HG02571 (cell line): ENCODE measurements at regions not wholly inside any gene's neighbourhood (a gene's known extent, or its start where the extent isn't known, plus 50 kb on each side); places are given as distances from the start of the nearest gene placed in this dataset.

Experiments used
- ATAC-seq: cut with Tn5 transposase; IDR thresholded peaks from one replicate; pipeline ENCODE4 v1.9.1; 2021; ENCODE audit warnings: mild to moderate bottlenecking, moderate library complexity; ENCODE audit not compliant: unreplicated experiment

DNA sequence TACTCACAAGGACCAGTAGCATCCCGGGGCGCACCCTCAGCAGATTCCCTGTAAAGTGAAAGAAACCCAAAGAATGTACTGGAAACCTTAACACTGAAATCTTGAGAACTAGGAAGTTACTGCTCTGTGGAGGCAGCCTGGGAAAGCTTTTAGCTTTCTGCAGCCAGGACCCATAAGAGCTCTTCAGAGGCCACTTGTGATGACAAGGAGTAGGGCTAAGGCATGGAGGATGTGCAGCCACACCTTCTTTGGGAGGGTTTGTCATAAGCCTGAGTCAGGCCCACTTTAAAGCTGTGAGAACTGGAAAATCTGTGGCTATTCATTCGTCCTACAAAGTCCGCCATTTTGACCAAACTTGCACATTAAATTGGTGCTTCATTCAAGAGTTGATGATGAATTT, 291.1 kb upstream of the TLE4 start:
- ATAC-seq, result no peak

DNA sequence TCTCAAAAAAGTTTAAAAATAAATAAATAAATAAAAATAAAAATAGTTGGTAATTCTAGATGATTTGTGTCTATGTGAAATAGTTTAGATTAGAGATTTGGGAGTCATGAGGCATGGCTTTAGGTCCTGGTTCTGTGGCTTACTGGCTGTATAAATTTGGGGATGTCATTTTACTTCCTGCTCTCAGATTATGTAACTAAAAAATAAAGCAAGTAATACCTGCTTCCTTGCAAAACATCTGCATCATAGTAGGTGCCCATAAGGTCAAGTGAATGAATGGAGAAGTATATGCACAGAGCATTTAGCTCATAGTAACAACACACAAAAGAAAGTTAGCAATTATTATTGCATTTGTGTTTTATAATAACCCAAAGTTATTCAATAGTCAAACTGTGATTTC, 287.7 kb upstream of the TLE4 start:
- no peak for ATAC-seq

DNA sequence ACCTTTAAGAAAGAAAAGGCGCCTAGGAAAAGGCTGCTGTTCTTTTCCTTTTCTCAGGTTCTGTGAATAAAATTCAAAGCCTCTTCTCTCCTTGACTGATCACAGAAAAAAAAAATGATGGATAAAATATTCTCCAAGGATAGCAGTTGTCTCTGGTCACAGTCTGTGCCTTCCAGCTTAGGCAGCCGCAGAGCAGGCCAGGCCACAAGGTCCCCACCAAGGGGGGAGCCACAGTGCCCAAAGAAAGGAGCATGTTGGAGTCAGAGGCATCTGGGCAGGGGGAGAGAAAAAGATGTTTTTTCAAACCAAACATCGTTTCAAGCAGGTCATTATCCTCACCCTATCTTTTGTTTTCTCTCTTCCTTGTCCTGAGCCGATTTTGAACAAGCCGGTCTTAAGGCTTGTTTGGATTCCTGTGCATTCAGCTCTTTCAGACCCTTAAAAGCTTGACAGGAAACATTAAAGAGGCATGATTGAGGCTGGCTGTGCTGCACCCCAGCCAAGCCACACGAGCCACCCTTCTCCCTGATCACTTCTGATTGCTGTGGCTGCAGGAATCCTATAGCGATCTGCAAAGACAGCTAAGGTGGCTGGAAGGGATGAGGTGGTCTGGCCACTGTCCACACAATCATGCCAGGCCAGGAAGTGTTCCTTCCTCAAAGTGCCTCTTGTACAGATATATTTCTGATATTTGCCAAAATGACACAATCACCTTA, 284.6 kb upstream of the TLE4 start:
- no peak for ATAC-seq

DNA sequence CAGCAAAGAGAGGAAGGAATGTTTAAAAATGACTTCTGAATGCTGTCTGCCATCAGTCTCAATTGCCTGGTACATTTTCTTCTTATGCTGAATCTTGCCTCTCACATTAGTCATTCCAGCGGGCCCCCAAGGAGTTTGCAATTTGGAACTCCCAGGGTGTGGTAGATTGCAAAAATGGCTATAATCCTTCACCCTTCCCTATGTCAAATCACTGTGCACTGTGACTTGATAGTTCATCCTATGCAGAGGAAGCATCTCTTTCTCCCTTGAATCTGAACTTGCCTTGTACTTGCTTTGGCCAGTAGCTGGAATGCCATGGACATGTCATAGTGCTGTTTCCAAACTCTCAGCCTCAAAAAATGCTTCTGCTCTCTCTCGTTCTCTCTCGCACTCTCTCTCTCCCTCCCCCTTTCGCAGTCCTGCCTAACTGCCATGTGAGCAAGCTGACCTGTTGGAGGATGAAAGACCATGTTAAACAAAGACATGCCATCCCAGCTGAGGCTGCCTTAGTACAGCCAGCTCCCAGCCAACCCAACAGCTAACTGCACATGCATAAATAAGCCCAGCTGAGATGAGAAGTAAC, 284.0 kb upstream of the TLE4 start:
- no peak for ATAC-seq

DNA sequence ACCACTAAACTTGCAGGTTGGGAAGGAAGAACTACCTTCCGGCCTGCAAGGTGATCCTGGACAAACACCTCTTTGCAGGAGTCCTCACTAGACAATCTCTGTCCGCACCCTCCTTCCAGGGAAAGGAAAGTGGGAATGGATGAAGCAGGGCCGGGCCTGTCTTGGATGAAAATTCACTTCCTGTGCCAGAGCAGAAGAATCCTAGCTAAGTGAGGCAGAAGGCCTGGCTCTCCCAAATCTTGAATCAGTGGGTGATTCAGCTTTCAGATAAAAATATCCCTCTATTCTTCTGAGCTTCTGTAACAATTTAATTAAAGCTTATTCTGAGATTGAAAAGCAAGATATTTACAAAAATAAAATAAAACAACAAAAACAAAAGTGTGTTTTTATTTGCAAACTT, 281.9 kb upstream of the TLE4 start:
- no peak for ATAC-seq

DNA sequence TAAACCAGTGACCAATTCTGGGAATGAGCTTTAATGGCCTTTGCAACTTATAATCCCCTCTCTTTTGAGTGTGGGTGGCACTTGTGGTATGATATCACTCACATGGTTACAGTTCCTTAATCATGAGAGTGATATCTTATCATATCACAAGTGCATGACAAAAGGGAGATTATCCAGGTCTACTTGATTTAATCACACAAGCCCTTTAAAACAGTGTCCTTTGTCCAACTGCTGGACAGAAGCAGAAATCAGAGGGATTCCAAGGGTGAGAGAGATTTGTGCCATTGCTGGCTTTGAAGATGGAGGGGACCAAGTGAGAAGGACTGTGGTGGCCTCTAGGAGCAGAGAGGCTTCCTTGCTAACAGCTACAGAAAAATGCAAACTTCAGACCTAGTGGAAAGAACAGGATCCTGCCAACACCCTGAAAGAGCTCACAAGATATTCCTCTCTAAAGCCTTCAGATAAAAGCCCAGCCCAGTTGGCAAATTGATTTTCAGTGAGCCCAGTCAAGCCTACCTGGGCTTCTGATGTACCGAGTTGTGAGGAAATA, 279.0 kb upstream of the TLE4 start:
- no peak for ATAC-seq

DNA sequence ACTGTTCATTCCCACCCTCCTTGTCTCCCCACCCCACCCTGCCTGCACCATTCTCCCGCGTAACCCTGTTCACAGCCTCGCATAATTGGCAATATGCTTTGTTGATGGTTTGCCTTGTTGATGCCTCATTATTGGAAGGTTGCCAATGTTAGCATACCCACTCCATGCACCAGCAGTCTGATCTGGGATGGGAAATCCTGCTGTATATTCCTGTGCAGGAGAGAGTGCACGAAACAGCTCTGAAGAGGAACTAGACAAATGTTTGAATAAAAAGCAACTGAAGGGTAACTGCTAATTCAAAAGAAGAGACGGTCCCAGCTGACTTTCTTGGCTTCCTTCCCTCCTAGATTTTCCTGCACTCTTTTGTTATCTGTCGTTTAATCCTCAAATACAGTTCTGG, 271.7 kb upstream of the TLE4 start:
- no peak for ATAC-seq

DNA sequence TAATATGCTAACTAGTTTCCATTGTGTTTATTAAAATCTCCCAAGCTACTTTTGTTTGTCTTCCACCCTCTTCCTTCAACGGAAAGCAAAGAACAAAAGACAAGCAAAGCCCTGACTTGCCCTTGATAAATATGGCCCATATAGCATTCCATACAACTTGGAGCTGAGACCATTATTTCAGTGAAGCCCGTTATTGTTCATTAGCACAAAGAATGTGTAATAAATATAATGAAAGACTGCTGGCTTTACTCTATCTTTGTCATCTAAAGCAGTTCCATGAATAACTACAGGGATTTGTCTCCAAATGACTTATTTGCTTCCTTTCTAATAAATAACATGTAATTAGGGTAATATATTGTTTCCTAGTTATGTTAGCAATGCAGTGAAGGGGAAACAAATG, 270.7 kb upstream of the TLE4 start:
- no peak for ATAC-seq

DNA sequence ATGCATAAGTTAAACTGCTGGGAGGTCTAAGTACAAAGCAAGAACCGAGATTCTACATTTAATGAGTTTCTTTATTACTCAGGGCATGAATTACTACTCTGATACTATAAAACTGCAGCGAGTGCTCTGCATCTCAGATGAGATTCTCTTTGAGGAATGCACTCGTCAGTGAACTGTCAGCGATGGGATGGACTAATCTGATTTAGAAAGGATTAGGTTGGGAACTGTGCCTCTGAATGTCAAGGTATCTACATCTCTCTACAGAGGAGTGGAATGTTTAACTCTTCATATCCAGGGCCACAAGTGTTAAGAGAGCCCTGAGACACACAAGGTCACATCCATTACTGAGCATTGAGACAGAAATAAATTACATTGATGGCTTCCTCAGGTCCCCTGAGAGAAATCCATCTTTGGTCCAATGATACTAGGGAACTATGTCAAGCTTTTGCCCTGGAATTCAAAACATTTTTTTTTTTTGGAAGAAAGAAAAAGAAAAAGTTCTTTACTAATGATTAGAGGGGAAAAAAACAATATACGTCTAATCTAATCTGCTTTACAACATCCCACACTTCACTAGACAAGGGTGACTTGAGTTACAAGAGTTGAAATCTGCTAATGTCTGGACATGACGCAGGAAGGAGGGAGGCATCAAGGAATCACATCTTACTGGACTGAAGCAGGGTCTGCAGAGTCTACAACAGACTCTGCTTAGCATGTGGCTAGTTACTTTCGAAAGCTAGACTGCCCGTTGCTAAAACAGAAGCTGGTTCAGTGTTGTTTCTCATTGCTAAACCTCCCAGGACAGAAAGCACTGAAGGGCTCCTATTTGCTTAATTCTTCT, 270.0 kb upstream of the TLE4 start:
- ATAC-seq, result no peak

DNA sequence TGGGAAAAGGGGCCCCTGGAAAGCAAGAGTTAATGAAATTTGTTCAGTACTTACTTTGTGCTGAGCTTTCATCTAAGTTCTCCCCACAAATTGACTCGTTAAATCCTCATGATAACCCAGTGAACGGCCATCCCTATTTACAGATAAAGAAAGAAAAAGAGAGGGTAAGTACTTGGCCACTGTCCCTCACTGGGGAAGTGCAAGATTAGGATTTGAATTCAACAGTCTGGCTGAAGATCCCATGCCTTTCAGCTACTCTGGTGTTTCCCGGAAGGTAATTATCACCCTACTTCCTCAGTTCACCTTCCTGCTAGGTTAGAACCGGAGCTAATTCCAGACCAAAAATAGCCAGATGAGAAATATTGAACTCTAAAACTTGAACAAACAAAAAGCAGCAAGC, 269.2 kb upstream of the TLE4 start:
- ATAC-seq, result no peak

DNA sequence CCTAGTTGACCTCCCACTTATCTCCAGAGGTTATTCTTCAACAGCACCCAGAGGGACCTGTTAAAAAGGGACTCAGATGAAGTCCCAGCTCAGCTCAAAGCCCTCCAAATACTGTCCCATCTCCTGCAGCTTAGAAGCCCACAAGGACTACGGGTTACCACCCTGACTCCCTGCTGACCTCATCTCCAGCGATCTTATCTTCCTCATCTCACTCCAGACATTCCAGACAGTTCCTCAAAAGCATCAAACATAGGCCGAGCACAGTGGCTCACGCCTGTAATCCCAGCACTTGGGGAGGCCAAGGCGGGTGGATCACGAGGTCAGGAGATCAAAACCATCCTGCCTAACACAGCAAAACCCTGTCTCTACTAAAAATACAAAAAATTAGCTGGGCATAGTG, 263.8 kb upstream of the TLE4 start:
- no peak for ATAC-seq

DNA sequence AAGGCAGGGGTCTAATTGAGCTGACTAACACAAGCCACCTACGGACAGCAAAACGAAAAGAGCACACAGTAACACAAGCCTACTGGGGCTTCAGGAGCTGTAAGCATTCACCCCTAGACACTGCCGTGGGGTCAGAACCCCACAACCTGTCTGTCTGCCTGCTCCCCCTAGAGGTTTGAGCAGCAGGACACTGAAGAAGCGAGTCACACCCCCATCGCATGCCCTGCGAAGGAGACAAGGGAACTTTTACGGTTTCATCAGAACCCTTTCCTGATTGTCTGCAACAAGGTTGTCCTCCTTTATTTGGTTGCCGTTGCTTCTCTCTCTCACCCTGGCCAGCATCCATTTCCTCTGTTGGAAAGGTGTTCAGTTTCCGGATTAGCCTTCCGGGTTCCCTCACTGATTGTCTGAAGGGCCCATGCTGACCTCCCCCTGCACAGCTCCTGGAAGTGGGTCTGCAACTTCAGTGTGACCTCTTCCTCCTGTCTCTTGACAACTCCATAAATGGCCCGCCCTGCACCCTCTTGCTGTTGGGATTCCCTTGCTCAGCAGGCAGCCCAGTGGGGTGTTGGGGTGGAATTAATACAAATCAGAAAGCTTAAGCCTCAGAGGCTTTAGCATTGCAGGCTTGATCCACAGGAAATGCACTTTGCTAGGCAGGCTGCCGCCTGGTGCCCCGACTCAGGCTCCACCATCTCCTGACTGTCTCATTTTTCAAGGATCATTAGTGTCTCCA, 258.9 kb upstream of the TLE4 start:
- no peak for ATAC-seq

DNA sequence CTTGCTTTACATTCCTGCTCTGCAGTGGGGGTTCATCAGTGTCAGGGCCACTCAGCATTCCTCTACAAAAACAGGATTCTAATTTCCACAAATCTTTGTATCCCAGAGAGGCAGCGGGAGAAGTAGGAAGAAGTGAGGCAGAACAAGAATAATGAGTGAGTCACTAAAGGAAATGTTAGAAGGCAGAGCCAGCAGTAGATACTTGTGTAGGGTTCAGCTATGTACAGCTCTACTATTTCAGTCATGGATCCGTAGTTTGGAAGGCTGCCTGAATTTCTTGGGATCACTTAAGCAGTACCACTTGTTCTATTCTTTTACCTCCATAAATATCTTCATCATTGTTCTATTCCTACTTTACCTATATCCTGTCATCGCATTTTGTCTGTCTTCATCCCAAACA, 246.3 kb upstream of the TLE4 start:
- ATAC-seq, result no peak

DNA sequence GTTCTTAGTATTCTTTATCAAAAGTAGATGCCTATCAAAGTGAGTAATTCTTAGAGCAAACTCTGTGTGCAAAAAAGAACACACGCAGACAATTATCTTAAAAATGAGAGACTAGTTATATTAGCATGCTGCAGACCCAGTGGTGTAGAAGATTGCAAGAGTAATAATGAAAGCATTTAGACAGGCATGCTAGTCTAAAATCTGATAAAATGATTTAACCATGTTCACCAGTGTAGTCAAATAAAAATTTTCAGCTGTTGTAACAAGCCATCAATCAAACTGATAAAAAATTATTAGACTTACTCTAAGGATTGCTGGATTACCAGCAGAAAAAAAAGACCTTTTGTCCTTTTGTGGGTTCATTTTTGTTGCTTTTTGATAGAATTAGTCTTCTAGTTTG, 241.9 kb upstream of the TLE4 start:
- ATAC-seq, result no peak

DNA sequence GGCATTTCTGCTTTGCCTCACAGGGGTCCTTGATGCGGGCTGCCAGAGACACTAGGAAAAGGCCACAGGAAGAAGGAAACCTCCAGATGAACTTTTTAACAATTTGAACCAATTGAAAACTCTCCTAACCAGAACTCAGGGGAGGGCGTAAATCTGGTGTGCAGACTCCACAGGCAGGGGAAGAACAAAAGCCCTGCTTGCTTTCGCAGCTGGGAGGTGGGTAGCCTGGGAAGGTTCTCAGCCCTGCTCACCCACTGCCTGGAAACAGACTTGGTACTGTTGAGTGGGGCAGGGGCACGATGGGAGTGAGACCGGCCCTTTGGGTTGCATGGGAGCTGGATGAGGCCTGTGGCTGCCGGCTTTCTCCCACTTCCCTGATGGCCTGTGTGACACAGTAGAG, 237.8 kb upstream of the TLE4 start:
- ATAC-seq, result no peak

DNA sequence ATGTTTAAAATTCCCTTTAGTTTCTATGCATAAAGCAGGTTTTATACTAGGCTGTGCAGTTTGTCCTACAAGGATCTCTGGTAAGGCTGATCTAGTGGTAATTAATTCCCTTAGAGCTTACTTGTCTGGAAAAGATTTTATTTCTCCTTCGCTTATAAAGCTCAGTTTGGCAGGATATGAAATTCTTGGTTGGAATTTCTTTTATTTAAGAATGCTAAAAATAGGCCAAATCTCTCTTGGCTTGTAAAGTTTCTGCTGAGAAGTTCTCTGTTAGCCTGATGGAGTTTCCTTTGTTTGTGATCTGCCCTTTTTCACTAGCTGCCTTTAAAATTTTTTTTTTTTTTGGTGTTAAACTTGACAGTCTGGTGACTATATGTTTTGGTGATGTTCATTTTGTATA, 237.1 kb upstream of the TLE4 start:
- ATAC-seq, result no peak

DNA sequence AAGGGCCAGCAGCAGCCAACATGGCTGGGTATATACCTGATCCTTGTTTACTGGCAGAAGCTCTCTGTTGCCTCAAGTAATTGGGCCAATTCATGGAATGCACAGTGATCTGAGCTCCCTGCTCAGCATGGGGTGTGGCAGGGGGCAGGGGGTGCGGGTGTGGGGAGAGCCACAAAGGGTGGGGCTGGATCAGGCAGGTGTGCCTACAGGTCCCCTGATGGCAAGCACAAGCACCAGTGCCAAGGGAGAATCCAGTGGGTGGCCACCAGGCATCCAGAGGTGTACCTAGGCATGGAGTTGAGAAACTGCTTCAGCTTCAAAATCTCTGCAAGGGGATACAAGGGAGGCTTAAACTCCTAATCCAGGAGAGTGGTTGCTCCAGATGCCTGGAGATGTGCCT, 235.8 kb upstream of the TLE4 start:
- ATAC-seq, result no peak

DNA sequence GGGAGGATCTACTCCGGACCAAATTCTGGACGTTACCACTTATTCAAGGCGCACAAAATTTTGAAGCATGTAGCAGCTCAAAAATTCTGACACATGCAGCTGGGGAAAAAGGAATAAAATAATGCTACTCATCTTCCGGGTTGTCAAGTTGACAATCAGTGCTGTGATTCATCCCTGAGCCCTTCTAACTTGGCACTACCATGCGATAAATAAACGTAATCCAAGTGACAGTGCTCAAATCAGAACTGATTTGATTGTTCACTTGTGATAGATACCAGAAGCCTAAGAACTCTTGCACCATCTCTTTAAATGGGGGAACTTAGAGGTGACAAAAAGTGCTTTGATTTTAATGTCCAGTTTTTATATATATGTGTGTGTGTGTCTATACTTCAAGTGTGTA, 230.2 kb upstream of the TLE4 start:
- no peak for ATAC-seq

DNA sequence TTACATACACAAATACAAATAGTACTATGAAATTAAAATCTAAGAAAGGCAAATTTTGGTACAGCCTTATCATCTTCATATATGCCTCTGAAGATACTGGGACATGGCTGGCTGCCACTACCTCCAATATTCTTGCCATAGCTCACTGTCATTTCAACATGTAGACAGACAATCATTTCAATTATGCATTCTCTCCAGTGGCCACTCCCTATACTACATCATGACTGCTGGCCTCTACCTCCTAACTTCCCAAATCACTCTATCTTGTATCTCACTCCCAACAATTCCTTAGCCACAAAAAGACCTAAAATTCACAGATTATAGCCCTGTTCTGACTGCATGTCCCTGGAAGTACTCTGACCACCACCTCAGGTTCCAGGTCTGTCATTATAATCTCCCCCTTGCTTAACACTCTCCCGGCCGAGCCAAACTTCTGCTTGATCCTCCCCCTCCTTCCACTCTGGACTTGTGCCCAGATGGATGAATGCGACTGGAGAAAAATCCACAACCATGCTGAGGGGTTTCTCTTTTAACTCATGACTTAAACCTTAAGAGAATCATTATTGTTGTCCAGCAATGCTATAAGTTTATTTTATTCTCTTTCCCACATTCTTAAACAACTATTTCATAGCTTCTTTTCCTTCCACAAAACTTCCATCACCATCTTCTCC, 225.3 kb upstream of the TLE4 start:
- ATAC-seq, result no peak

DNA sequence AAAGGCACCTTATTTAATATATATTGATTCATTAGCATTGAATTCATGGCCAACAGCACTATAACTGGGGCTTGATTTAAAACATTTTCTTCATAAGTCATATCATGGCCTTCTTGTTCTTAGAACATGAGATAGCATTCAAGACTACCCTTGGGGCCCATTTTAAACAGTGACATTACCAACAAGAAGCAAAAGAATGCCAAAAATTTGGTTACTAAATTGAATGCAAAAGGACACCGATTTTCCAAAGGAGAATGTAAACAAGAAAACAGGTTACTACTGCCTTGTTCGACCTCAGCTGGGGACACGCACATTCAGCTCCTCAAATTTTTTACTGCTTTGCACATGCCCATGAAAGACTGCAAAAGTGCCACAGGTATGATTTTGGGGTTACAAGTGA, 219.4 kb upstream of the TLE4 start:
- no peak for ATAC-seq
